ENCODE measurements at regions not wholly inside any gene's neighbourhood (a gene's known extent, or its start where the extent isn't known, plus 50 kb on each side); places are given as distances from the start of the nearest gene placed in this dataset.
"Not testable (repeated sequence)": the region's sequence is repeated elsewhere in the genome, so short reads cannot be mapped to it uniquely, and the experiment has no call there.

- H3K4me1 Mint-ChIP-seq (ENCODE audit: low read depth, unreplicated experiment): no peaks in the 10 kb centered on the region
- Histone ChIP-seq H3K27me3 (ENCODE audit: insufficient read depth, low read length) (peaks cover 3% of the 10 kb centered on the region), H3K4me2 (ENCODE audit: low read length) (no peak overlapping the region), H3K27ac (ENCODE audit: low read depth, low read length) (no peak overlapping the region), H3K9me3 (ENCODE audit: insufficient read depth, low read depth, low read length) (no peaks in the 10 kb centered on the region), H4K20me1 (ENCODE audit: insufficient read depth, low read length) (no peaks in the 10 kb centered on the region), H3K4me1 (ENCODE audit: insufficient read depth, low read length) (no peaks in the 10 kb centered on the region), H3K36me3 (ENCODE audit: insufficient read depth, low read length) (no peaks in the 10 kb centered on the region), H2AFZ (ENCODE audit: low read depth, low read length) (no peak overlapping the region), H3K79me2 (ENCODE audit: insufficient read depth, low read length) (no peaks in the 10 kb centered on the region), H3K9ac (ENCODE audit: low read length) (no peak overlapping the region), H3K4me3 (ENCODE audit: insufficient read depth, low read depth, low read length) (no peak overlapping the region)
- DNase-seq (ENCODE audit: low read depth) (peak; percentile 28), FAIRE-seq (no peak)
- TF ChIP-seq CTCF (IDR thresholded peaks at IDR 0.05; ENCODE audit: insufficient read depth, low read depth, low read length) (peak; percentile 60), EZH2 (IDR thresholded peaks at IDR 0.05; ENCODE audit: insufficient read depth, low read length) (no peak)
- no peak overlapping the region for H3K4me3 Mint-ChIP-seq (ENCODE audit: unreplicated experiment)
- H3K9me3 Mint-ChIP-seq (ENCODE audit: unreplicated experiment): no peaks in the 10 kb centered on the region
- no peak overlapping the region for H3K27ac Mint-ChIP-seq (ENCODE audit: unreplicated experiment)
- H3K27me3 Mint-ChIP-seq (ENCODE audit: low read depth, unreplicated experiment): no peaks in the 10 kb centered on the region
- no peaks in the 10 kb centered on the region for H3K36me3 Mint-ChIP-seq (ENCODE audit: low read depth, unreplicated experiment)
Observed at GRCh38 chr10:15427843-15428414, 56.8 kb upstream of the FAM171A1 start.

- Mint-ChIP-seq H3K9me3 (ENCODE audit: unreplicated experiment) (no peaks in the 10 kb centered on the region), H3K27me3 (ENCODE audit: low read depth, unreplicated experiment) (no peaks in the 10 kb centered on the region), H3K27ac (ENCODE audit: unreplicated experiment) (no peak overlapping the region), H3K4me3 (ENCODE audit: unreplicated experiment) (no peak overlapping the region), H3K36me3 (ENCODE audit: low read depth, unreplicated experiment) (no peaks in the 10 kb centered on the region), H3K4me1 (ENCODE audit: low read depth, unreplicated experiment) (no peaks in the 10 kb centered on the region)
- Histone ChIP-seq H2AFZ (ENCODE audit: low read depth, low read length) (no peak overlapping the region), H3K9ac (ENCODE audit: low read length) (no peak overlapping the region), H3K4me2 (ENCODE audit: low read length) (no peak overlapping the region), H3K36me3 (ENCODE audit: insufficient read depth, low read length) (no peaks in the 10 kb centered on the region), H3K4me3 (ENCODE audit: insufficient read depth, low read depth, low read length) (no peak overlapping the region), H3K27me3 (ENCODE audit: insufficient read depth, low read length) (no peaks in the 10 kb centered on the region), H3K9me3 (ENCODE audit: insufficient read depth, low read depth, low read length) (no peaks in the 10 kb centered on the region), H3K79me2 (ENCODE audit: insufficient read depth, low read length) (no peaks in the 10 kb centered on the region), H3K27ac (ENCODE audit: low read depth, low read length) (no peak overlapping the region), H4K20me1 (ENCODE audit: insufficient read depth, low read length) (no peaks in the 10 kb centered on the region), H3K4me1 (ENCODE audit: insufficient read depth, low read length) (no peaks in the 10 kb centered on the region)
- no peak for TF ChIP-seq CTCF (IDR thresholded peaks at IDR 0.05; ENCODE audit: insufficient read depth, low read depth, low read length)
- TF ChIP-seq EZH2 (IDR thresholded peaks at IDR 0.05; ENCODE audit: insufficient read depth, low read length): no peak
- no peak for DNase-seq (ENCODE audit: low read depth)
- FAIRE-seq: no peak
Observed at GRCh38 chr10:15426558-15426957, 55.5 kb upstream of the FAM171A1 start.

- no peak for FAIRE-seq
- H3K9ac ChIP-seq (ENCODE audit: low read length): no peak overlapping the region
Observed at GRCh38 chr10:15426115-15426514, 55.0 kb upstream of the FAM171A1 start.

GRCh38 chr10:15421875-15422274 lies 50.8 kb upstream of the FAM171A1 start:
- H3K9me3 Mint-ChIP-seq (ENCODE audit: unreplicated experiment); H4K20me1 ChIP-seq (ENCODE audit: insufficient read depth, low read length); H3K4me3 Mint-ChIP-seq (ENCODE audit: unreplicated experiment); H3K27me3 Mint-ChIP-seq (ENCODE audit: low read depth, unreplicated experiment); H3K27me3 ChIP-seq (ENCODE audit: insufficient read depth, low read length); H3K36me3 ChIP-seq (ENCODE audit: insufficient read depth, low read length); H3K27ac Mint-ChIP-seq (ENCODE audit: unreplicated experiment); H2AFZ ChIP-seq (ENCODE audit: low read depth, low read length); DNase-seq (ENCODE audit: low read depth); H3K4me1 ChIP-seq (ENCODE audit: insufficient read depth, low read length); FAIRE-seq; H3K9me3 ChIP-seq (ENCODE audit: insufficient read depth, low read depth, low read length); H3K9ac ChIP-seq (ENCODE audit: low read length); H3K4me1 Mint-ChIP-seq (ENCODE audit: low read depth, unreplicated experiment); H3K4me3 ChIP-seq (ENCODE audit: insufficient read depth, low read depth, low read length); H3K36me3 Mint-ChIP-seq (ENCODE audit: low read depth, unreplicated experiment); H3K27ac ChIP-seq (ENCODE audit: low read depth, low read length); H3K79me2 ChIP-seq (ENCODE audit: insufficient read depth, low read length); H3K4me2 ChIP-seq (ENCODE audit: low read length): not testable (repeated sequence)

More at GRCh38 chr10:15426115-15426514, 55.0 kb upstream of the FAM171A1 start:
- Histone ChIP-seq H3K4me2 (ENCODE audit: low read length) (no peak overlapping the region), H3K36me3 (ENCODE audit: insufficient read depth, low read length) (no peaks in the 10 kb centered on the region), H3K27ac (ENCODE audit: low read depth, low read length) (no peak overlapping the region), H3K9me3 (ENCODE audit: insufficient read depth, low read depth, low read length) (no peaks in the 10 kb centered on the region), H3K79me2 (ENCODE audit: insufficient read depth, low read length) (no peaks in the 10 kb centered on the region), H3K27me3 (ENCODE audit: insufficient read depth, low read length) (no peaks in the 10 kb centered on the region), H3K4me3 (ENCODE audit: insufficient read depth, low read depth, low read length) (no peak overlapping the region), H3K4me1 (ENCODE audit: insufficient read depth, low read length) (no peaks in the 10 kb centered on the region), H2AFZ (ENCODE audit: low read depth, low read length) (no peak overlapping the region), H4K20me1 (ENCODE audit: insufficient read depth, low read length) (no peaks in the 10 kb centered on the region)
- Mint-ChIP-seq H3K36me3 (ENCODE audit: low read depth, unreplicated experiment) (no peaks in the 10 kb centered on the region), H3K9me3 (ENCODE audit: unreplicated experiment) (no peaks in the 10 kb centered on the region), H3K4me1 (ENCODE audit: low read depth, unreplicated experiment) (no peaks in the 10 kb centered on the region), H3K27me3 (ENCODE audit: low read depth, unreplicated experiment) (no peaks in the 10 kb centered on the region), H3K4me3 (ENCODE audit: unreplicated experiment) (no peak overlapping the region), H3K27ac (ENCODE audit: unreplicated experiment) (no peak overlapping the region)
- no peak for DNase-seq (ENCODE audit: low read depth)
- no peak for TF ChIP-seq EZH2 (IDR thresholded peaks at IDR 0.05; ENCODE audit: insufficient read depth, low read length)
- no peak for TF ChIP-seq CTCF (IDR thresholded peaks at IDR 0.05; ENCODE audit: insufficient read depth, low read depth, low read length)

All from astrocyte (in vitro differentiated cells and primary cell).